Stomach smooth muscle (tissue), 2 donors: ENCODE measurements at regions not wholly inside any gene's neighbourhood (a gene's known extent, or its start where the extent isn't known, plus 50 kb on each side); places are given as distances from the start of the nearest gene placed in this dataset.
"Not testable (repeated sequence)": the region's sequence is repeated elsewhere in the genome, so short reads cannot be mapped to it uniquely, and the experiment has no call there.

Experiments
- H3K27ac ChIP-seq: one replicate; pipeline ENCODE4 v1.7.0; 2013; ENCODE audit warnings: mild to moderate bottlenecking, low read length, inconsistent platforms
- H3K27me3 ChIP-seq, 2 donors: one replicate each; pipeline ENCODE4 v1.7.0; 2013; ENCODE audit warnings: low read length in 2 of 2; ENCODE audit not compliant: insufficient read depth in 2 of 2, control insufficient read depth in 1 of 2
- H3K36me3 ChIP-seq, 2 donors: one replicate each; pipeline ENCODE4 v1.7.0; 2013; ENCODE audit warnings: low read length in 2 of 2; ENCODE audit not compliant: control insufficient read depth in 2 of 2, insufficient read depth in 2 of 2
- H3K4me1 ChIP-seq: one replicate; pipeline ENCODE4 v1.7.0; 2013; ENCODE audit warnings: low read length; ENCODE audit not compliant: control insufficient read depth, insufficient read depth
- H3K4me3 ChIP-seq, 2 donors: one replicate each; pipeline ENCODE4 v1.7.0; 2013; ENCODE audit warnings: low read length in 2 of 2
- H3K9ac ChIP-seq, 2 donors: one replicate each; pipeline ENCODE4 v1.7.0; 2013; ENCODE audit warnings: low read length in 2 of 2, mild to moderate bottlenecking in 1 of 2
- H3K9me3 ChIP-seq, 2 donors: one replicate each; pipeline ENCODE4 v1.7.0; 2013; ENCODE audit warnings: low read length in 2 of 2; ENCODE audit not compliant: control insufficient read depth in 2 of 2
- donor health status: healthy.
- donor health status: Pancreatic carcinoma.

GRCh38 chr7:119745280-119745679 lies 527.7 kb upstream of the KCND2 start:
- not testable (repeated sequence) for H3K9me3 ChIP-seq, H3K27ac ChIP-seq, H3K4me3 ChIP-seq, H3K4me1 ChIP-seq, H3K27me3 ChIP-seq, H3K36me3 ChIP-seq, H3K9ac ChIP-seq

GRCh38 chr7:119748251-119748860 lies 524.6 kb upstream of the KCND2 start:
- Histone ChIP-seq H3K9me3 (no peaks in the 10 kb centered on the region), H3K27ac (no peak overlapping the region), H3K9ac (no peak overlapping the region), H3K36me3 (no peaks in the 10 kb centered on the region), H3K4me1 (no peaks in the 10 kb centered on the region), H3K4me3 (no peak overlapping the region), H3K27me3 (no peaks in the 10 kb centered on the region)

- Histone ChIP-seq H3K9me3 (no peaks in the 10 kb centered on the region), H3K4me1 (no peaks in the 10 kb centered on the region), H3K9ac (no peak overlapping the region), H3K36me3 (no peaks in the 10 kb centered on the region), H3K27me3 (no peaks in the 10 kb centered on the region), H3K27ac (no peak overlapping the region), H3K4me3 (no peak overlapping the region)
Observed at GRCh38 chr7:119748991-119749390, 524.0 kb upstream of the KCND2 start.

- Histone ChIP-seq H3K9ac (no peak overlapping the region), H3K9me3 (no peaks in the 10 kb centered on the region), H3K36me3 (no peaks in the 10 kb centered on the region), H3K4me3 (no peak overlapping the region), H3K27ac (no peak overlapping the region), H3K4me1 (no peaks in the 10 kb centered on the region), H3K27me3 (no peaks in the 10 kb centered on the region)
Observed at GRCh38 chr7:119756687-119757086, 516.3 kb upstream of the KCND2 start.

- Histone ChIP-seq H3K36me3 (no peaks in the 10 kb centered on the region), H3K27ac (no peak overlapping the region), H3K4me1 (no peaks in the 10 kb centered on the region)
Observed at GRCh38 chr7:119758254-119758653, 514.7 kb upstream of the KCND2 start.

GRCh38 chr7:119761776-119762175 lies 511.2 kb upstream of the KCND2 start:
- Histone ChIP-seq H3K4me1 (no peaks in the 10 kb centered on the region), H3K36me3 (no peaks in the 10 kb centered on the region), H3K27me3 (no peaks in the 10 kb centered on the region), H3K9me3 (no peaks in the 10 kb centered on the region), H3K4me3 (no peak overlapping the region), H3K27ac (no peak overlapping the region), H3K9ac (no peak overlapping the region)

More at GRCh38 chr7:119758254-119758653, 514.7 kb upstream of the KCND2 start:
- Histone ChIP-seq H3K27me3 (no peaks in the 10 kb centered on the region), H3K9ac (no peak overlapping the region), H3K9me3 (no peaks in the 10 kb centered on the region), H3K4me3 (no peak overlapping the region)

GRCh38 chr7:119782286-119782685 lies 490.7 kb upstream of the KCND2 start:
- no peak overlapping the region for H3K4me3 ChIP-seq

GRCh38 chr7:119783799-119784198 lies 489.2 kb upstream of the KCND2 start:
- no peak overlapping the region for H3K27ac ChIP-seq
- H3K4me3 ChIP-seq: no peak overlapping the region
- H3K9ac ChIP-seq: no peak overlapping the region
- no peaks in the 10 kb centered on the region for H3K4me1 ChIP-seq
- H3K27me3 ChIP-seq: no peaks in the 10 kb centered on the region
- no peaks in the 10 kb centered on the region for H3K36me3 ChIP-seq
- H3K9me3 ChIP-seq: no peaks in the 10 kb centered on the region

More at GRCh38 chr7:119782286-119782685, 490.7 kb upstream of the KCND2 start:
- no peaks in the 10 kb centered on the region for H3K4me1 ChIP-seq
- no peaks in the 10 kb centered on the region for H3K27me3 ChIP-seq
- H3K9me3 ChIP-seq: no peaks in the 10 kb centered on the region
- H3K27ac ChIP-seq: no peak overlapping the region
- H3K9ac ChIP-seq: no peak overlapping the region
- no peaks in the 10 kb centered on the region for H3K36me3 ChIP-seq

- no peaks in the 10 kb centered on the region for H3K36me3 ChIP-seq
- H3K4me1 ChIP-seq: no peaks in the 10 kb centered on the region
- no peak overlapping the region for H3K27ac ChIP-seq
- no peaks in the 10 kb centered on the region for H3K9me3 ChIP-seq
- H3K27me3 ChIP-seq: no peaks in the 10 kb centered on the region
- H3K4me3 ChIP-seq: no peak overlapping the region
- no peak overlapping the region for H3K9ac ChIP-seq
Observed at GRCh38 chr7:119802147-119802546, 470.8 kb upstream of the KCND2 start.

GRCh38 chr7:119825091-119825655 lies 447.8 kb upstream of the KCND2 start:
- H3K27ac ChIP-seq: no peak overlapping the region
- H3K4me1 ChIP-seq: no peaks in the 10 kb centered on the region
- H3K27me3 ChIP-seq: no peaks in the 10 kb centered on the region
- no peaks in the 10 kb centered on the region for H3K9me3 ChIP-seq
- H3K4me3 ChIP-seq: no peak overlapping the region
- H3K9ac ChIP-seq: no peak overlapping the region
- no peaks in the 10 kb centered on the region for H3K36me3 ChIP-seq

GRCh38 chr7:119826547-119826946 lies 446.4 kb upstream of the KCND2 start:
- Histone ChIP-seq H3K36me3 (no peaks in the 10 kb centered on the region), H3K9ac (no peak overlapping the region), H3K9me3 (no peaks in the 10 kb centered on the region), H3K4me1 (no peaks in the 10 kb centered on the region), H3K4me3 (no peak overlapping the region), H3K27ac (no peak overlapping the region), H3K27me3 (no peaks in the 10 kb centered on the region)
